ENCODE measurements at regions not wholly inside any gene's neighbourhood (a gene's known extent, or its start where the extent isn't known, plus 50 kb on each side); places are given as distances from the start of the nearest gene placed in this dataset.
"Not testable (repeated sequence)": the region's sequence is repeated elsewhere in the genome, so short reads cannot be mapped to it uniquely, and the experiment has no call there.

- no peak overlapping the region for H3K4me3 ChIP-seq (ENCODE audit: low read depth, low read length)
- no peaks in the 10 kb centered on the region for H3K36me3 ChIP-seq
- TF ChIP-seq CTCF (IDR thresholded peaks at IDR 0.05; ENCODE audit: low read depth, low read length): no peak
- H3K9me3 ChIP-seq (ENCODE audit: severe bottlenecking): no peaks in the 10 kb centered on the region
- no peak for DNase-seq
- H3K27ac ChIP-seq: no peak overlapping the region
- H3K27me3 ChIP-seq (ENCODE audit: insufficient read depth, low read depth, severe bottlenecking): no peaks in the 10 kb centered on the region
Observed at GRCh38 chr18:55897091-55897689, 309.2 kb upstream of the TCF4 start.

- no peak overlapping the region for H3K4me3 ChIP-seq (ENCODE audit: low read depth, low read length)
- H3K27ac ChIP-seq: no peak overlapping the region
- H3K9me3 ChIP-seq (ENCODE audit: severe bottlenecking): no peaks in the 10 kb centered on the region
- TF ChIP-seq CTCF (IDR thresholded peaks at IDR 0.05; ENCODE audit: low read depth, low read length): no peak
- H3K27me3 ChIP-seq (ENCODE audit: insufficient read depth, low read depth, severe bottlenecking): no peaks in the 10 kb centered on the region
- DNase-seq: no peak
- no peaks in the 10 kb centered on the region for H3K36me3 ChIP-seq
Observed at GRCh38 chr18:55893948-55894347, 306.0 kb upstream of the TCF4 start.

GRCh38 chr18:55892862-55893813, 305.1 kb upstream of the TCF4 start:
- H3K27ac ChIP-seq; H3K4me3 ChIP-seq (ENCODE audit: low read depth, low read length); H3K9me3 ChIP-seq (ENCODE audit: severe bottlenecking); DNase-seq; H3K36me3 ChIP-seq; H3K27me3 ChIP-seq (ENCODE audit: insufficient read depth, low read depth, severe bottlenecking): not testable (repeated sequence)

- Histone ChIP-seq H3K9me3 (ENCODE audit: severe bottlenecking) (no peaks in the 10 kb centered on the region), H3K27me3 (ENCODE audit: insufficient read depth, low read depth, severe bottlenecking) (no peaks in the 10 kb centered on the region)
Observed at GRCh38 chr18:55886886-55887285, 298.9 kb upstream of the TCF4 start.

GRCh38 chr18:55884498-55884897, 296.5 kb upstream of the TCF4 start:
- Histone ChIP-seq H3K27me3 (ENCODE audit: insufficient read depth, low read depth, severe bottlenecking) (no peaks in the 10 kb centered on the region), H3K36me3 (no peaks in the 10 kb centered on the region), H3K4me3 (ENCODE audit: low read depth, low read length) (no peak overlapping the region), H3K27ac (no peak overlapping the region), H3K9me3 (ENCODE audit: severe bottlenecking) (no peaks in the 10 kb centered on the region)
- DNase-seq: no peak
- TF ChIP-seq CTCF (IDR thresholded peaks at IDR 0.05; ENCODE audit: low read depth, low read length): no peak

More at GRCh38 chr18:55886886-55887285, 298.9 kb upstream of the TCF4 start:
- TF ChIP-seq CTCF (IDR thresholded peaks at IDR 0.05; ENCODE audit: low read depth, low read length): no peak
- DNase-seq: no peak
- Histone ChIP-seq H3K4me3 (ENCODE audit: low read depth, low read length) (no peak overlapping the region), H3K27ac (no peak overlapping the region), H3K36me3 (no peaks in the 10 kb centered on the region)

GRCh38 chr18:55880617-55881016, 292.6 kb upstream of the TCF4 start:
- H3K9me3 ChIP-seq (ENCODE audit: severe bottlenecking): no peaks in the 10 kb centered on the region
- no peak overlapping the region for H3K4me3 ChIP-seq (ENCODE audit: low read depth, low read length)
- no peak for DNase-seq
- H3K36me3 ChIP-seq: no peaks in the 10 kb centered on the region
- no peaks in the 10 kb centered on the region for H3K27me3 ChIP-seq (ENCODE audit: insufficient read depth, low read depth, severe bottlenecking)
- no peak overlapping the region for H3K27ac ChIP-seq
- no peak for TF ChIP-seq CTCF (IDR thresholded peaks at IDR 0.05; ENCODE audit: low read depth, low read length)
